CD4-positive, alpha-beta T cell (primary cell): ENCODE measurements at regions not wholly inside any gene's neighbourhood (a gene's known extent, or its start where the extent isn't known, plus 50 kb on each side); places are given as distances from the start of the nearest gene placed in this dataset.

Experiments used
- ATAC-seq: fragments of 200-7000 bp; cut with Tn5 transposase; one replicate; pipeline ENCODE4 v1.10.0; 2022; ENCODE audit warnings: mild to moderate bottlenecking; ENCODE audit not compliant: poor library complexity
- CTCF ChIA-PET: fragments of 350-600 bp; sonication (Branson Sonifier 250); formaldehyde crosslinking; loops from one replicate; lab custom pipeline; 2021; ENCODE audit warnings: antibody characterized with exemption, inconsistent platforms; lab: Charles Lee
- POLR2A ChIA-PET: fragments of 350-600 bp; sonication (Branson Sonifier 250); formaldehyde crosslinking; loops from one replicate; lab custom pipeline; 2021; ENCODE audit warnings: antibody characterized with exemption, inconsistent platforms; lab: Charles Lee
- DNase-seq, 14 experiments: peaks; one replicate each; pipeline ENCODE4 v3.0.0-alpha.2; 2013 to 2020; ENCODE audit warnings: mixed read lengths in 2 of 14
- H3K27ac ChIP-seq, 2 donors: one replicate each; pipeline versions ENCODE4 v1.5.1 to v1.7.0; 2013; ENCODE audit warnings: low read length in 2 of 2, low read depth in 1 of 2, mild to moderate bottlenecking in 1 of 2
- H3K27me3 ChIP-seq, 2 experiments: 1 replicate in 1 of 2; 2 replicates in 1 of 2; pipeline versions ENCODE4 v1.6.1 to v1.7.0; 2013; ENCODE audit warnings: low read length in 2 of 2, control low read depth in 1 of 2, mild to moderate bottlenecking in 1 of 2, moderate library complexity in 1 of 2; ENCODE audit not compliant: insufficient read depth in 2 of 2, control insufficient read depth in 1 of 2
- H3K36me3 ChIP-seq: one replicate; pipeline ENCODE4 v1.6.1; 2013; ENCODE audit warnings: low read length, control low read depth; ENCODE audit not compliant: insufficient read depth
- H3K4me1 ChIP-seq: one replicate; pipeline ENCODE4 v1.6.1; 2013; ENCODE audit warnings: low read length, control low read depth; ENCODE audit not compliant: insufficient read depth
- H3K4me3 ChIP-seq: one replicate; pipeline ENCODE4 v1.5.1; 2013; ENCODE audit warnings: mild to moderate bottlenecking, low read length, moderate library complexity
- H3K9me3 ChIP-seq, 2 experiments: 1 replicate in 1 of 2; 2 replicates in 1 of 2; pipeline versions ENCODE4 v1.6.1 to v1.7.0; 2013; ENCODE audit warnings: low read length in 2 of 2, mild to moderate bottlenecking in 2 of 2, control low read depth in 1 of 2, moderate library complexity in 1 of 2; ENCODE audit not compliant: control insufficient read depth in 1 of 2, insufficient read depth in 1 of 2
- H3K27ac Mint-ChIP-seq: one replicate; pipeline ENCODE4 v1.8.0; 2020; ENCODE audit warnings: mixed read lengths
- H3K27me3 Mint-ChIP-seq: one replicate; pipeline ENCODE4 v1.8.0; 2021; ENCODE audit warnings: mixed read lengths
- H3K36me3 Mint-ChIP-seq: one replicate; pipeline ENCODE4 v1.8.0; 2021; ENCODE audit warnings: low read depth, mixed read lengths
- H3K4me1 Mint-ChIP-seq: one replicate; pipeline ENCODE4 v1.8.0; 2021; ENCODE audit warnings: low read depth, mixed read lengths
- H3K4me3 Mint-ChIP-seq: one replicate; pipeline ENCODE4 v1.8.0; 2020; ENCODE audit warnings: mild to moderate bottlenecking, mixed read lengths
- H3K9me3 Mint-ChIP-seq: one replicate; pipeline ENCODE4 v1.8.0; 2020; ENCODE audit warnings: mixed read lengths
- CTCF ChIP-seq: fragments of 200-600 bp; IDR thresholded peaks from one replicate; pipeline ENCODE4 v1.8.0; 2022; ENCODE audit warnings: antibody characterized with exemption, mild to moderate bottlenecking
- intact Hi-C, 2 experiments: fragments of 100-400 bp; cut with DNase I in 1 of 2; cut with micrococcal nuclease in 1 of 2; formaldehyde crosslinking; loops; one replicate each; pipeline versions ENCODE4 v1.15.1 to v1.9.0; 2023 to 2025; cut with DNase I, micrococcal nuclease

GRCh38 chr1:4586611-4587160, 67.7 kb upstream of the AJAP1 start:
- H3K27ac Mint-ChIP-seq, result no peak overlapping the region
- H3K4me3 Mint-ChIP-seq, result no peak overlapping the region
- POLR2A ChIA-PET, result no interaction called here
- H3K9me3 ChIP-seq, result no peaks in the 10 kb centered on the region
- ATAC-seq (no peak), DNase-seq (no peak)
- intact Hi-C loops, result no loop called here
- peaks cover 17 to 31% of the 10 kb centered on the region in 2 experiments for H3K27me3 ChIP-seq
- no peak overlapping the region for H3K4me3 ChIP-seq
- no peak overlapping the region for H3K27ac ChIP-seq
- no peaks in the 10 kb centered on the region for H3K4me1 Mint-ChIP-seq
- no peaks in the 10 kb centered on the region for H3K4me1 ChIP-seq
- no peaks in the 10 kb centered on the region for H3K9me3 Mint-ChIP-seq
- CTCF ChIA-PET, result no interaction called here
- H3K36me3 ChIP-seq, result no peaks in the 10 kb centered on the region
- H3K36me3 Mint-ChIP-seq, result no peaks in the 10 kb centered on the region
- TF ChIP-seq CTCF, result no peak
- peaks cover 54% of the 10 kb centered on the region for H3K27me3 Mint-ChIP-seq

DNA sequence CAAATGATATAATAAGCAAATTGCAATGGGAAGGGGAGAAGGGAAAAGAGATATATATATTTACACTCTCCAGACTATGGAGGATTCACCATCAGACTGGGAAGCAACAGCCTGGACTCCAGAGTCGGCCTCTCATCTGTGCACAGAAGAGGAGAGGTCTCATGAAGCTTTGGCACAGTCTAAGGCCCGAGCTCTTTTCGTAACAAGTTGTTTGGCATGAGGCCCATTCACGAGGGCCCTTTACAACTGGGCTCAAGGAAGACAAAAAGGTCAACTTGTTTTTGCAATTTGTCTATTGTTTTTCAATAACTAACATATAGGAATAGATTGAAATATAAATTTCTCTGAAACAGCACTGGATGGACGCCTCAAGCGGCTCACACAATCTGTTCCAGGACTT, 66.7 kb upstream of the AJAP1 start:
- POLR2A ChIA-PET, result no interaction called here
- Mint-ChIP-seq H3K4me3 (no peak overlapping the region), H3K4me1 (no peaks in the 10 kb centered on the region), H3K9me3 (no peaks in the 10 kb centered on the region), H3K27me3 (peaks cover 49% of the 10 kb centered on the region), H3K27ac (no peak overlapping the region), H3K36me3 (no peaks in the 10 kb centered on the region)
- intact Hi-C loops, result no loop called here
- Histone ChIP-seq H3K27ac (no peak overlapping the region), H3K4me3 (no peak overlapping the region), H3K36me3 (no peaks in the 10 kb centered on the region), H3K4me1 (no peaks in the 10 kb centered on the region), H3K9me3 (no peaks in the 10 kb centered on the region), H3K27me3 (peaks cover 17 to 30% of the 10 kb centered on the region in 2 experiments)
- no peak for ATAC-seq
- CTCF ChIA-PET, result no interaction called here
- no peak for DNase-seq
- TF ChIP-seq CTCF, result no peak

DNA sequence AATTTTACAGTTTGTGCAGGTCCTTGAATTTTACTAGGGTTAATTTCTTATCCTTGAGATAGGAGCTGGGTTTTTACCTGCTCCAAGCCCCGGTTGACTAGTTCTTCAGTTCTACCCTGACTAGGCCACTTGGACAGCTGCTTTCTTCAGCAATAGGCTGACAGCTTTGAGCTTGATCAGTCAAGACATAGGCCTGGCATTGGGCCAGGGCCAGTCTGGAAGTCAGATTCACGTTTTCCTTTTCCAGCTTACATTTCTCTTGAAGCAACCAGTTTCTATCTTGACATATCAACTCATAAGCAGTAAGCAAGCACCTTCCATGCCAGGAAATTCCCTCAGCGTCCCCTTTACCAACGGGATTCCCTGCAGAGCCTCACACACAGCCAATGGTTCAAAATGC, 63.7 kb upstream of the AJAP1 start:
- ATAC-seq (no peak), DNase-seq (no peak)
- Mint-ChIP-seq H3K9me3 (no peaks in the 10 kb centered on the region), H3K27ac (no peak overlapping the region), H3K4me3 (no peak overlapping the region), H3K27me3 (peaks cover 26% of the 10 kb centered on the region), H3K4me1 (no peaks in the 10 kb centered on the region), H3K36me3 (no peaks in the 10 kb centered on the region)
- ChIA-PET POLR2A (no interaction called here), CTCF (no interaction called here)
- Histone ChIP-seq H3K27me3 (peaks cover 4 to 6% of the 10 kb centered on the region in 2 experiments), H3K36me3 (no peaks in the 10 kb centered on the region), H3K4me3 (no peak overlapping the region), H3K27ac (no peak overlapping the region), H3K4me1 (no peaks in the 10 kb centered on the region), H3K9me3 (no peaks in the 10 kb centered on the region)
- no peak for TF ChIP-seq CTCF
- intact Hi-C loops, result loop anchor here in 1 of 2 experiments (10.0 kb wide), 1 partner anchor 676 kb away; no protein-coding TSS in a partner anchor
